ENCODE measurements at regions not wholly inside any gene's neighbourhood (a gene's known extent, or its start where the extent isn't known, plus 50 kb on each side); places are given as distances from the start of the nearest gene placed in this dataset.

DNA sequence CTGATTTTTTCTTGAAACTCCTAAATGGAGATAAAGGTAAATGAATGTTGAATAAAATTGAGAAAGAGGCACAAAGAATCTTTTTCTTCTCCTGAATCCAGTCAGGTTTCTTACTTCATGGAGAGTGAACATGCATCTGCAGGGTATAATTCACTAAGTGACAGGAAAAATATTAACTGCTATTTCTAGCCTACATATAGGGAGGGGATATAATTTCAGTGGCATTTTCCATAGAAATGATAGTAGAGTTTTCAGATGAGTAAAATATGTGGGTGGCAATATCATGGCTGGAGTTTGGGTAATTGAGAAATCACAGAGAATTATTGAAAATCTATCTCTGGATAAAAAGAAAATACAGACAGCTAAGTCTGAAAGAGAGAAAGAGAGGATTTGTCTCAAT lies 1227.0 kb upstream of the GJE1 start:
- no peak for TF ChIP-seq CTCF (IDR thresholded peaks at IDR 0.05; ENCODE audit: insufficient read depth, low read depth, low read length)
- TF ChIP-seq EZH2 (IDR thresholded peaks at IDR 0.05; ENCODE audit: insufficient read depth, low read length), result no peak
